Astrocyte (in vitro differentiated cells and primary cell): ENCODE measurements at regions not wholly inside any gene's neighbourhood (a gene's known extent, or its start where the extent isn't known, plus 50 kb on each side); places are given as distances from the start of the nearest gene placed in this dataset.

Source experiments
- DNase-seq: peaks from one replicate; pipeline ENCODE4 v3.0.0-alpha.2; 2010; ENCODE audit warnings: low read depth
- FAIRE-seq: peaks from 2 replicates; lab custom pipeline; 2011; peaks lifted over from hg19 to GRCh38; lab: Jason Lieb, UNC
- H2AFZ ChIP-seq: 2 replicates; pipeline ENCODE4 v1.6.0; 2012; ENCODE audit warnings: low read depth, low read length, inconsistent platforms
- H3K27ac ChIP-seq: 2 replicates; pipeline ENCODE4 v1.5.1; 2011; ENCODE audit warnings: low read depth, low read length, inconsistent platforms
- H3K27me3 ChIP-seq: 2 replicates; pipeline ENCODE4 v1.6.0; 2011; ENCODE audit warnings: low read length, inconsistent platforms; ENCODE audit not compliant: insufficient read depth
- H3K36me3 ChIP-seq: 2 replicates; pipeline ENCODE4 v1.5.1; 2011; ENCODE audit warnings: low read length, inconsistent platforms; ENCODE audit not compliant: insufficient read depth
- H3K4me1 ChIP-seq: 2 replicates; pipeline ENCODE4 v1.5.1; 2011; ENCODE audit warnings: low read length, inconsistent platforms; ENCODE audit not compliant: insufficient read depth
- H3K4me2 ChIP-seq: 2 replicates; pipeline ENCODE4 v1.6.0; 2012; ENCODE audit warnings: low read length, inconsistent platforms
- H3K4me3 ChIP-seq: 2 replicates; pipeline ENCODE4 v1.5.1; 2011; ENCODE audit warnings: low read depth, mild to moderate bottlenecking, low read length, inconsistent platforms; ENCODE audit not compliant: insufficient read depth
- H3K79me2 ChIP-seq: 2 replicates; pipeline ENCODE4 v1.6.0; 2012; ENCODE audit warnings: mild to moderate bottlenecking, low read length, inconsistent platforms; ENCODE audit not compliant: insufficient read depth
- H3K9ac ChIP-seq: 2 replicates; pipeline ENCODE4 v1.6.0; 2012; ENCODE audit warnings: mild to moderate bottlenecking, low read length, inconsistent platforms
- H3K9me3 ChIP-seq: 2 replicates; pipeline ENCODE4 v1.5.1; 2012; ENCODE audit warnings: low read depth, mild to moderate bottlenecking, low read length, inconsistent platforms; ENCODE audit not compliant: insufficient read depth
- H4K20me1 ChIP-seq: 2 replicates; pipeline ENCODE4 v1.6.0; 2012; ENCODE audit warnings: low read length, inconsistent platforms; ENCODE audit not compliant: insufficient read depth
- H3K27ac Mint-ChIP-seq: one replicate; pipeline ENCODE4 v1.8.0; 2021; ENCODE audit warnings: mild to moderate bottlenecking, mixed read lengths; ENCODE audit not compliant: unreplicated experiment
- H3K27me3 Mint-ChIP-seq: one replicate; pipeline ENCODE4 v1.8.0; 2021; ENCODE audit warnings: low read depth, mixed read lengths; ENCODE audit not compliant: unreplicated experiment
- H3K36me3 Mint-ChIP-seq: one replicate; pipeline ENCODE4 v1.8.0; 2021; ENCODE audit warnings: low read depth, mixed read lengths; ENCODE audit not compliant: unreplicated experiment
- H3K4me1 Mint-ChIP-seq: one replicate; pipeline ENCODE4 v1.8.0; 2021; ENCODE audit warnings: low read depth, mixed read lengths; ENCODE audit not compliant: unreplicated experiment
- H3K4me3 Mint-ChIP-seq: one replicate; pipeline ENCODE4 v1.8.0; 2021; ENCODE audit warnings: mild to moderate bottlenecking, moderate library complexity, mixed read lengths; ENCODE audit not compliant: unreplicated experiment
- H3K9me3 Mint-ChIP-seq: one replicate; pipeline ENCODE4 v1.8.0; 2021; ENCODE audit warnings: mild to moderate bottlenecking, mixed read lengths; ENCODE audit not compliant: unreplicated experiment
- EZH2 ChIP-seq: IDR thresholded peaks from 2 replicates; pipeline ENCODE4 v1.6.1; 2012; ENCODE audit warnings: mild to moderate bottlenecking, low read length, inconsistent platforms; ENCODE audit not compliant: insufficient read depth
- TF ChIP-seq, protein P1 (sequence below): IDR thresholded peaks from 2 replicates; pipeline ENCODE4 v1.5.1; 2011; ENCODE audit warnings: low read depth, mild to moderate bottlenecking, inconsistent platforms, low read length, moderate library complexity; ENCODE audit not compliant: insufficient read depth

DNA sequence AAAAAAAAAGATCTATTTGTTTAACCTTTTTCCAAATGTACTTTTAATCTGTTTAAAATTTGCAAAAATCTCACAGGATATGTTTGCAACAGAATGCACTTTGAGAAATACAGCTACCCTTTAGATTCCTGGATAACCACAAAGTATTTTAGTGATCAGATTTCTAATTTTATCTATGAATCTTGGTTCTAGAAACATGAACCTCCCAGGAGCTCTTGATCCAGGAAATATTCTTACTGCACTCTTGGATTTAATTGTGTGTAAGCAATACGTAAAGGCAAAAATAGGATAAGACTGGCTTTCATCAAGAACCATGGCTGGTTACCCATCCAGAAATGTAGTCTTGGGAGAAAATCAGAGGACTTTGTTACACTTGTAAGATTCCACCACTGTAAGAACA is 1581.8 kb upstream of the WWC1 start:
- Histone ChIP-seq H3K27me3 (no peaks in the 10 kb centered on the region), H3K4me3 (no peak overlapping the region), H3K4me2 (no peak overlapping the region), H3K79me2 (no peaks in the 10 kb centered on the region), H3K4me1 (no peaks in the 10 kb centered on the region), H4K20me1 (no peaks in the 10 kb centered on the region), H3K9ac (no peak overlapping the region), H3K36me3 (no peaks in the 10 kb centered on the region), H3K27ac (no peak overlapping the region), H3K9me3 (no peaks in the 10 kb centered on the region), H2AFZ (no peak overlapping the region)
- no peaks in the 10 kb centered on the region for H3K27me3 Mint-ChIP-seq
- no peak for TF ChIP-seq EZH2
- TF ChIP-seq, protein P1, sequence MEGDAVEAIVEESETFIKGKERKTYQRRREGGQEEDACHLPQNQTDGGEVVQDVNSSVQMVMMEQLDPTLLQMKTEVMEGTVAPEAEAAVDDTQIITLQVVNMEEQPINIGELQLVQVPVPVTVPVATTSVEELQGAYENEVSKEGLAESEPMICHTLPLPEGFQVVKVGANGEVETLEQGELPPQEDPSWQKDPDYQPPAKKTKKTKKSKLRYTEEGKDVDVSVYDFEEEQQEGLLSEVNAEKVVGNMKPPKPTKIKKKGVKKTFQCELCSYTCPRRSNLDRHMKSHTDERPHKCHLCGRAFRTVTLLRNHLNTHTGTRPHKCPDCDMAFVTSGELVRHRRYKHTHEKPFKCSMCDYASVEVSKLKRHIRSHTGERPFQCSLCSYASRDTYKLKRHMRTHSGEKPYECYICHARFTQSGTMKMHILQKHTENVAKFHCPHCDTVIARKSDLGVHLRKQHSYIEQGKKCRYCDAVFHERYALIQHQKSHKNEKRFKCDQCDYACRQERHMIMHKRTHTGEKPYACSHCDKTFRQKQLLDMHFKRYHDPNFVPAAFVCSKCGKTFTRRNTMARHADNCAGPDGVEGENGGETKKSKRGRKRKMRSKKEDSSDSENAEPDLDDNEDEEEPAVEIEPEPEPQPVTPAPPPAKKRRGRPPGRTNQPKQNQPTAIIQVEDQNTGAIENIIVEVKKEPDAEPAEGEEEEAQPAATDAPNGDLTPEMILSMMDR: no peak
- H3K27ac Mint-ChIP-seq: no peak overlapping the region
- H3K4me1 Mint-ChIP-seq: peaks cover 12% of the 10 kb centered on the region
- no peaks in the 10 kb centered on the region for H3K9me3 Mint-ChIP-seq
- H3K4me3 Mint-ChIP-seq: no peak overlapping the region
- FAIRE-seq (no peak), DNase-seq (no peak)
- H3K36me3 Mint-ChIP-seq: no peaks in the 10 kb centered on the region

DNA sequence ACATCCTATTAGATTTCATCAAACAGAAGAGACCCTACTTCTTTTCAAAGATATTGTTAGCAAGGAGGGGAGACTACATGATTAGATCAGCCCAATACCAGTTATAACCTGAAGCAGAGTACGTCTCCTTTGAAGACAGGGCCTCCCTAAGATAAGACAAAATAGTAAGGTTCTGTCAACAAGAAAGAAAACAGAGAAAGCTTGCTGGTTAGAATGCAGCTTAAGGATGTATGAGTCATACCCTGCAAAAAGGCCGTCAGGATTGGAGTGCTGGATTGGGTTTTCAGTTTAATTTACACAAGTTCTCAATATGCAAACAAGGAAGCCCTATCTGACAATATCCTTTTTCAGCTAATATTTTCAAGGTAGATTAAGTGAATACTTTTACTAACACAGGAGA is 1581.2 kb upstream of the WWC1 start:
- no peaks in the 10 kb centered on the region for H3K36me3 Mint-ChIP-seq

More for the DNA sequence above, 1581.2 kb upstream of the WWC1 start:
- DNase-seq (no peak), FAIRE-seq (no peak)
- Histone ChIP-seq H2AFZ (no peak overlapping the region), H3K27me3 (no peaks in the 10 kb centered on the region), H3K4me3 (no peak overlapping the region), H4K20me1 (no peaks in the 10 kb centered on the region), H3K27ac (no peak overlapping the region), H3K36me3 (no peaks in the 10 kb centered on the region), H3K9ac (no peak overlapping the region), H3K4me2 (no peak overlapping the region), H3K4me1 (no peaks in the 10 kb centered on the region), H3K79me2 (no peaks in the 10 kb centered on the region), H3K9me3 (no peaks in the 10 kb centered on the region)
- Mint-ChIP-seq H3K4me3 (no peak overlapping the region), H3K27me3 (no peaks in the 10 kb centered on the region), H3K4me1 (peaks cover 12% of the 10 kb centered on the region), H3K9me3 (no peaks in the 10 kb centered on the region), H3K27ac (no peak overlapping the region)
- no peak for TF ChIP-seq EZH2
- TF ChIP-seq, protein P1: no peak
